Activated T-helper 17 cell treated with anti-CD3 and anti-CD28 coated beads, Interleukin-2, amount 50 U/mL, for 72 hours (primary cell): ENCODE measurements at regions not wholly inside any gene's neighbourhood (a gene's known extent, or its start where the extent isn't known, plus 50 kb on each side); places are given as distances from the start of the nearest gene placed in this dataset.

Source experiments
- ATAC-seq: fragments of 150-1000 bp; cut with Tn5 transposase; replicated peaks from 2 replicates; pipeline ENCODE4 v1.10.0; 2021; ENCODE audit warnings: mild to moderate bottlenecking, moderate library complexity
- H3K27ac Mint-ChIP-seq: one replicate; pipeline ENCODE4 v1.8.0; 2022; ENCODE audit warnings: mixed read lengths
- H3K27me3 Mint-ChIP-seq: one replicate; pipeline ENCODE4 v1.8.0; 2022; ENCODE audit warnings: mixed read lengths
- H3K36me3 Mint-ChIP-seq: one replicate; pipeline ENCODE4 v1.8.0; 2022; ENCODE audit warnings: low read depth, mild to moderate bottlenecking, mixed read lengths
- H3K4me1 Mint-ChIP-seq: one replicate; pipeline ENCODE4 v1.8.0; 2022; ENCODE audit warnings: mixed read lengths
- H3K4me3 Mint-ChIP-seq: one replicate; pipeline ENCODE4 v1.8.0; 2022; ENCODE audit warnings: mild to moderate bottlenecking, mixed read lengths
- H3K9me3 Mint-ChIP-seq: one replicate; pipeline ENCODE4 v1.8.0; 2022; ENCODE audit warnings: mixed read lengths

DNA sequence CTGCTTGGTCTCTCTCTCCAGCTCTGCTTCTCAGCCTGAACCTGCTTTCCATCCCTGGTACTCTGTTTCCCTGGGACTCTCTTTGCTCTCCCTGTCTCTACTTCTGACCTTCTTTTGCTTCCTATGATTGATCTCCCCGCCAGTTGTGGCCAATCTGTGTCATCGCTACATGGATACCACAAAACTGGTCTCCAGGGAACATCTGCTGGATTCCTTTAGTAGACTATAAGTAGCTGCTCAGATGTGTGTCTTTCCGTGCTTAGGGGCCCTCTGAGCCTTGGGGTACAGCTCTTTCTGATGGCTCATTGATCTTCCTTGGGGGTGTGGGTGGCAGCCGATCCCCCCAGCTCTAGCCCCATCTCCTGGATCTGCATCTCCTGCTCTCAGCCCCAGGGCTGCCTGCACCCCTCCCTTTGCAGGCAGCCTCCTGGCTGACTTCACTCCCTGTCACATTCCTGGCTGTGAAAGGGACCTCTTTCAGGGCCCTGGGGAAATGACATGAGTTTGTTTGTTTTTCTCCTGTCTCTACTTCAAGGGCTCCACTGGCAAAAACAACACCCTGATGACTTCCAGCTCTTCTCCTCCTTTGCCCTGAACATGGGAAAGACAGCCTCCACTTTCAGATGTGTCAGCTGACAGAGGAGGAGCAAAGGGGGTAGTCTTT lies 333.7 kb downstream of the CYP26B1 start:
- Mint-ChIP-seq H3K4me3 (no peak overlapping the region), H3K36me3 (no peaks in the 10 kb centered on the region), H3K9me3 (no peaks in the 10 kb centered on the region), H3K27ac (no peak overlapping the region), H3K27me3 (peaks cover 7% of the 10 kb centered on the region), H3K4me1 (no peaks in the 10 kb centered on the region)
- no peak for ATAC-seq

DNA sequence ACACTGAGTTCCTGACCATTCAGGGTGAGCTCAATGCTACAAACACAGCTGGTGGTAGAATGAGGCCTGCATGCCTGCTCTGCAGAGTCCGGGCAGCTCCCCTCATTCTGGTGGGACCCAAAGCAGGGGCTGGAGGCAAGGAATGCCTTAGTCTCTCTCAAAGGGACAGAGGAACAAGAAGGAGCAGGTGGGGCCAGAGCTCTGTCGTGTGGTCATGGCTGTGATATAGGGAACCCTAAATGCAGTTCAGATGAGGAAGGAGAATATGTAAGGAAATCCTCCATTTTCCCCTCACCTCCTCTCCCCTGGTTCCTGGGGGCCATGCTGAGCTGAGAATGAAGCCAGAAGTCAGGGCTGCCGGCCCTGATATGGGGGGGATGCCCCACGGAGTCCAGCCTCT lies 334.3 kb downstream of the CYP26B1 start:
- no peak for ATAC-seq
- H3K36me3 Mint-ChIP-seq, result no peaks in the 10 kb centered on the region
- H3K4me1 Mint-ChIP-seq, result no peaks in the 10 kb centered on the region
- H3K27ac Mint-ChIP-seq, result no peak overlapping the region
- H3K9me3 Mint-ChIP-seq, result no peaks in the 10 kb centered on the region
- no peak overlapping the region for H3K4me3 Mint-ChIP-seq
- H3K27me3 Mint-ChIP-seq, result peaks cover 7% of the 10 kb centered on the region

DNA sequence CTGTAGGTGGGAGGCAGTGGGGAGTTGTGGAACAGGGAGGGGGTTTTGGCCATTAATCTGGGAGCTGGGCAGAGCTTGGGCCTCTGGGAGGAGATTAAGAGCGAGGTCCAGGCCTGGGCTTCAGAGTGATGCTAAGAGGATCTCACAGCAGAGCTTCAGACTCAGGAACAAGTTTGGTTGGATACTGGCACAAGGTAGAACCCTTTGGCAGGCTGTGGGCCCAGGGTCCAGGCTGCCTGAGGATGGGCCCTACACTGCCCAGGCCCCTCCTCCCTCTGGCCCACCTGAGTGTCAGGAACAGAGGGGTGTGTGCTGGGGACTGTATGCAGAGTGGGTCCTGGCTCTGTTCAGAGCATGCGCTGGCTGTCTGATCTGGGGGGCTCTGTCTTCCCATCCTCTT lies 334.9 kb downstream of the CYP26B1 start:
- Mint-ChIP-seq H3K27ac (no peak overlapping the region), H3K9me3 (no peaks in the 10 kb centered on the region), H3K4me3 (no peak overlapping the region), H3K4me1 (no peaks in the 10 kb centered on the region), H3K36me3 (no peaks in the 10 kb centered on the region), H3K27me3 (peaks cover 3% of the 10 kb centered on the region)
- no peak for ATAC-seq

DNA sequence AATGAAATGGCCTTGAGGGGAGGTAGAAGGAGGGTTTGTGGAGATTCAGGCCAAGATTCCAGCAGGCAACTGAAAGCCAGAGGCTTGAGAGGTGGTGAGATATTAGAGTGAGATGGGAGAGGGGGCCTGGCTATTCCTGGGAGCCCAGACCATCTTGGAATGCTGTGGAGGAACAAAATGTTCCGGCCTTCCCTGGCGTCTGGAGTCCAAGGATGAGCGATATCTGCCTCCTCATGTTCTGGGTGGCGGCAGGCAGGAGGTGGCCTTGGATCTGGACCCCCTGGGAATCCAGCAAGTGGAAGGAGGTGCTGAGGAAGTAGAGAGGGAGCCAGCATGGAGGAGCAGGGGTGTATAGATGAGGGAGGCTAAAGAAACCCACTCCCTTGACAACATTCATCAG lies 335.9 kb downstream of the CYP26B1 start:
- no peak for ATAC-seq
- no peaks in the 10 kb centered on the region for H3K36me3 Mint-ChIP-seq
- no peak overlapping the region for H3K4me3 Mint-ChIP-seq
- H3K9me3 Mint-ChIP-seq, result no peaks in the 10 kb centered on the region
- H3K27ac Mint-ChIP-seq, result no peak overlapping the region
- no peaks in the 10 kb centered on the region for H3K4me1 Mint-ChIP-seq
- peaks cover 3% of the 10 kb centered on the region for H3K27me3 Mint-ChIP-seq

DNA sequence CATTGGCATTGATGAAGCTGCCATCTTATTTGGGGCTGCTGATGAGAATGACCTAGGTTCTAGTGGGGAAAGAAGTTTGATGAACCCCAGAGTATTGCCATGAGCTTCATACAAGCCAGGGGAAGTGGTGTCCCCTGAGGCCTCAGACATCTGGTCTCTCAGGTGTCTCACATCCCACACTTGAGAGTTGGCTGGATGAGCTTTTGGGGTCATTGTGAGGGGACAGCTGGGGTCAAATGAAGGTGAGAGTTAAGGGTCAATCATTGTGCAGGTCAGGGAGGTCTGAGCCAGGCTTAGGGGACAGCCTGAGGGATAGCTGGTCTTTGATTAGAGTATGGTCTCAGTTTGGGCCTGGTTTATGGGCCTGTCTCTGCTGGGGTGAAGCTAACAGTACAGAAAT lies 336.5 kb downstream of the CYP26B1 start:
- no peak overlapping the region for H3K27ac Mint-ChIP-seq
- H3K27me3 Mint-ChIP-seq, result no peaks in the 10 kb centered on the region
- ATAC-seq, result no peak
- H3K4me3 Mint-ChIP-seq, result no peak overlapping the region
- no peaks in the 10 kb centered on the region for H3K4me1 Mint-ChIP-seq
- no peaks in the 10 kb centered on the region for H3K36me3 Mint-ChIP-seq
- H3K9me3 Mint-ChIP-seq, result no peaks in the 10 kb centered on the region

DNA sequence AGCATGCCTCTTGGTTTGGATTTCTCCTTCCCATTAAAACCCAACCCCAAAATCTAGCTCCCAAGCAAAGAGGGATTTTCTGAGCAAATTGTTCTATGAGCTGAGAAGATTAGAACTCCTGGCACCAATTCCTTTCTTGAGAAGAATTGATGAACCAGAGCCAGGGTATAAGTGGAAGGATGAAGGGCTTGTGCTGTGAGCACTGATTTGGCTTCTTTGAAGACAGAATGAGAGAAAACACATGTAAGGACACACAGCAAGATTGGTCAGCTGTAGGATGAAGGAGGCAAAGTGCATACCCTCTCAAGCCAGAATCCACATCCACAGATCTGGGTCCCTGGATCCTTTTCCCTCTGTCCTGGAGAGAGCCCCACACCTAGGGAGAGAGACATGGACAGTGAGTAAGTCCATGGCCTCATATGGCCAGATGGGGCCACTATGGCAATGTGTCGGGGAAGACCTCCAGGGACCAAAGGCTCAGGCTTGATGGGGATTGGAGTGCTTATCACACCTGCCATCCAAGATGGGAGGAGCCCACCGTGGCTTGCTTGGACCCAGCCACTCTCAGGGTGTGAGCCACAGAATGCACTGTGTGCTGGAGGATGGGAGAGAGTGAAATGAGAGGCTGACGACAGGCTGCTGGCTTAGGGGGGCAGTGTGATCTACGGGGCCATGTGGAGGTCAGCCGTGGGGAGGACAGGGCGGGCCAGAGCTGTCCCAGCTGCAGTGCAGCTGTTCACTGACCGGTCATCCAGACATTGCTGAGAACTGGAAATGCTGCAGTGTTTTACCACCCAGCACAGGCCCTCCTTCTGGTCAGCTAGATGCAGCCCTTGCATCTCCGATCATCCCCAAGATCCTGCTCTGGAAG lies 339.8 kb downstream of the CYP26B1 start:
- no peak for ATAC-seq
- Mint-ChIP-seq H3K27me3 (no peaks in the 10 kb centered on the region), H3K27ac (no peak overlapping the region), H3K4me1 (no peaks in the 10 kb centered on the region), H3K4me3 (no peak overlapping the region), H3K36me3 (no peaks in the 10 kb centered on the region), H3K9me3 (no peaks in the 10 kb centered on the region)

DNA sequence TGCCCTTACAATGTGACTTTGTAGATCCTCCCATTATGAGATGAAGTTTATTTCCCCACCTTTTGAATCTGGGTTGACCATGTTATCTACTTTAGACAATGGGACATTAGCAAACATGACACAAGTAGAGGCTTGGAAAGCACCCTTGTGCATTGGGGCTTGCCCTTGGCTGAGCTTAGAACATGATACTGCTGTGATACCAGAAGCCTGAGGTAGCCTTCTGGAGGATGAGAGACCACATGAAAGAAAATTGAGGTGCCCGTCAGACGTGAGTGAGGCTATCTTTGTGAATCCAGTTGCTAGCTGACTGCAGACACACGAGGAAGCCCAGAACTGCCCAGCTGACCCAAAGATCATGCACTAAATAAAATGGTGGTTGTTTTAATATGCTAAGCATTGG lies 341.2 kb downstream of the CYP26B1 start:
- no peak for ATAC-seq
- H3K4me3 Mint-ChIP-seq, result no peak overlapping the region
- no peaks in the 10 kb centered on the region for H3K27me3 Mint-ChIP-seq
- no peaks in the 10 kb centered on the region for H3K9me3 Mint-ChIP-seq
- no peaks in the 10 kb centered on the region for H3K4me1 Mint-ChIP-seq
- no peaks in the 10 kb centered on the region for H3K36me3 Mint-ChIP-seq
- no peak overlapping the region for H3K27ac Mint-ChIP-seq

DNA sequence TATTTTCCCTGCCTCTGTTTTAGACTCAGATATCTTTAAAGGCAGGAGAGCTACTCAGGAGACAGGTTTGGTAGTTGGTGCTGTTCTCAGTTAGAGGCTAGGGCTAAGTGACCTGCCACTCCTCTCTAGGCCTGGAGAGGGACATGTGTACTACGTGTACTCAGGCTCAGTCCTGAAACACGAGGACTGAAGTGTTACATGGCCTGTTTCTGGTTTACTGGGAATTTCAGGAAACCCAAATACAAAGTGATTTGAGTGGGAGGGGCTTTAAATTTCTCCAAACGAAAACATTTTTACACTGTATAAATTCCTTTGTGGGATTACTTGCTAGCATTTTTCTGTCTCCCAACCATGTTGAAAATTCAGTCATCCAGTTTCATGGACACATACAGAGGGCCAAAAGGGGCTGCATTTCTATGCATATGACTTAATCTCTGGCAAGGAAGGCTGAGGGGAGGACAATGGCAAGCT lies 343.3 kb downstream of the CYP26B1 start:
- no peak for ATAC-seq
- no peak overlapping the region for H3K27ac Mint-ChIP-seq
- no peaks in the 10 kb centered on the region for H3K4me1 Mint-ChIP-seq
- no peak overlapping the region for H3K4me3 Mint-ChIP-seq
- H3K9me3 Mint-ChIP-seq, result no peaks in the 10 kb centered on the region
- no peaks in the 10 kb centered on the region for H3K36me3 Mint-ChIP-seq
- no peaks in the 10 kb centered on the region for H3K27me3 Mint-ChIP-seq

DNA sequence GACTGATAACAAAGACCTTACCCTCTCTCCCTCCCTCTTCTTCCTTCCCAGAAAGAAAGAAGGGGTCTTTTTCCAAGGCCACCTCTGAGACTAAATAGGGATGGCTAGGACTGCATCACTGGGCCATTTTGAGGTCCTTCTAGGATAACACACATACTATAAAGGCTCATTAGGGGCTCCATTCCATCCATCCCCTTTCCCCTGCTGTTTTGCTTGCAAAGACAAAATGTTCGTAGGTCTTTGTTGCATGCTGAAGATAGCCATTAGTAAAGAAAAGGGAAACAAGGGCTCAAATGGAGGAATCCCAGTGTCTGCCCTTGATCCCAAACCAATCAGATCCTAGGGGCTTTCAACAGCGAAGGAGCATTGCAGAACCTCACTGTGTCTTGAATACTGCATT lies 344.3 kb downstream of the CYP26B1 start:
- no peaks in the 10 kb centered on the region for H3K36me3 Mint-ChIP-seq
- H3K4me1 Mint-ChIP-seq, result no peaks in the 10 kb centered on the region
- no peaks in the 10 kb centered on the region for H3K9me3 Mint-ChIP-seq
- no peak overlapping the region for H3K27ac Mint-ChIP-seq
- H3K4me3 Mint-ChIP-seq, result no peak overlapping the region
- ATAC-seq, result no peak
- H3K27me3 Mint-ChIP-seq, result no peaks in the 10 kb centered on the region

DNA sequence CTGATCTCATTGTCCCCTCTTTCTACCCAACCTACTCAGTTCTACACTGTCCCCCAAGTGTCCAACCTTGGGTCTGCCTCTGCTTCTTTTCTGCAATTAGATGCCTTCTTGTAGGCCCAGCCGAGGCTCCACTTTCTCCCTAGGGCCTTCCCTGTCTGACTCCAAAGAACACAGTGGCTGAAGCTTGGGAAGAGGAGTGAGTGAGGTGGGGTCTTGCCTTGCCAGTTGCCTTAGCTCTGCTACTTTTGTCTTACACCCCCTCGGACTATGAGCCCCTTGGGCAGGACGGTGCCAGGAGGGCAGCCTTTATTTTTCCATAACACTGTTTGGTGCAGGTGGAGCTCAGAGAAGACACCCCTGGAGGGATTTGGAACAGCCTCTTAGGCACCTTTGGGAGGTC lies 345.1 kb downstream of the CYP26B1 start:
- H3K27me3 Mint-ChIP-seq, result no peaks in the 10 kb centered on the region

DNA sequence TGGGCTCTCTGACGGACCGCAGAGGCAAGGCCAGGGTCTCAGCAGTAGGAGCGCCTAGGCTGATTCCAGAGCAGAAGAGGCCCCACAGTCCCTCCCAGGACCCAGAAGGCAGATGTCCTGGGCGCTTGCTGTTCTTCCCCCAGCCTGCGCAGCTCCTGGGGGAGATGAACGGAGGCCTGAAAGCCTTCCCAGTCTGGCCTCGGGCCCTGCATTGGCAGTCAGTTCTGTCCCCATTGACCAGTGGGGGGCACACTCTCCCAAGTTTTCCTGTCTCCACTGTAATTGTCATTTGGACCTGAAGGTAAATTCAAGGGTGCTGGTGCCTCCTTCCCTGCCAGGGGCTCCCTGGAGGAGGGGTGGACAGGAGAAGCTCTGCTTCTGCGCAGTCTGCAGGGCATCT lies 345.7 kb downstream of the CYP26B1 start:
- no peak overlapping the region for H3K27ac Mint-ChIP-seq
- ATAC-seq, result no peak
- no peaks in the 10 kb centered on the region for H3K27me3 Mint-ChIP-seq
- H3K4me1 Mint-ChIP-seq, result no peaks in the 10 kb centered on the region
- H3K9me3 Mint-ChIP-seq, result no peaks in the 10 kb centered on the region
- H3K36me3 Mint-ChIP-seq, result no peaks in the 10 kb centered on the region
- no peak overlapping the region for H3K4me3 Mint-ChIP-seq

More for the DNA sequence above, 345.1 kb downstream of the CYP26B1 start:
- Mint-ChIP-seq H3K9me3 (no peaks in the 10 kb centered on the region), H3K27ac (no peak overlapping the region), H3K36me3 (no peaks in the 10 kb centered on the region), H3K4me3 (no peak overlapping the region), H3K4me1 (no peaks in the 10 kb centered on the region)
- ATAC-seq, result no peak

DNA sequence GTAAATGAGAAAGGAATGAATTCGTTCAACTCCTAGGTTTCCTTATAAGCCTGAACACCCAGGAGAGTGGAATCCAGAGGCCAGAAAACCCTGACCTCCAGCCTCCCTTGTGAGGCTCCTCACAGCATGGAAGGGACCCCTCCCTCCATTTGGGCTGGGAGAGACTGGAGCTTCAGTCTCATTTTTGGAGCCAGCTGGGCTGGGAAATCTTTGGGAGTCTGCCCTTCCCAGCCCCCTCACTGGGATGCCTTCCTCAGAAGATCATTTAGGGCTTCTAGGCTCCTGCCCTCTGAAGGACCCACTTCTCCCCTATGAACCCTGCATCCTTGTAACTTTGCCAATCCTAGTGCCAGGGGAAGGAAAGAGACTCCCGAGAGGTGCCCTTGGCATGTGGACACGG lies 346.1 kb downstream of the CYP26B1 start:
- no peaks in the 10 kb centered on the region for H3K4me1 Mint-ChIP-seq
- no peak for ATAC-seq
- H3K36me3 Mint-ChIP-seq, result no peaks in the 10 kb centered on the region
- H3K9me3 Mint-ChIP-seq, result no peaks in the 10 kb centered on the region
- no peak overlapping the region for H3K27ac Mint-ChIP-seq
- H3K4me3 Mint-ChIP-seq, result no peak overlapping the region
- no peaks in the 10 kb centered on the region for H3K27me3 Mint-ChIP-seq

DNA sequence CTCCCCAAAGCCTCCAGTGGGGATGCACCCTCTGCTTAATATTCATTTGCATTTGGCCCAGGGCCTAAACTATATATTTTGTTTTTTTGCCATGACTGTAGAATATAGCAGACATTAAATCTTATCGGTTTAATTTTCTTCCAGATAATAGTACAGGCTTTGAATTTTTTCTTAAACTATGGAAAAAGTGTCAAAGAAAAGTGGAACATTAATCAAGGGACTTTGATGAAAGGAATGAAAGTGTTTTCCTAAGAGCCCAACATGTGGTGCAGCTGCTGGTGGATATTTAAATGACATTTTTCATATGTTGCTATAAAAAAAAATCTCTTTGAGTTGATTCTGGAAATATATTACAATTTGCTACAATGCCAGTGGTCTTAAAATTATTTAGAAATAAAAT lies 346.8 kb downstream of the CYP26B1 start:
- Mint-ChIP-seq H3K27ac (no peak overlapping the region), H3K9me3 (no peaks in the 10 kb centered on the region), H3K27me3 (no peaks in the 10 kb centered on the region), H3K4me3 (no peak overlapping the region), H3K4me1 (no peaks in the 10 kb centered on the region), H3K36me3 (no peaks in the 10 kb centered on the region)
- no peak for ATAC-seq

DNA sequence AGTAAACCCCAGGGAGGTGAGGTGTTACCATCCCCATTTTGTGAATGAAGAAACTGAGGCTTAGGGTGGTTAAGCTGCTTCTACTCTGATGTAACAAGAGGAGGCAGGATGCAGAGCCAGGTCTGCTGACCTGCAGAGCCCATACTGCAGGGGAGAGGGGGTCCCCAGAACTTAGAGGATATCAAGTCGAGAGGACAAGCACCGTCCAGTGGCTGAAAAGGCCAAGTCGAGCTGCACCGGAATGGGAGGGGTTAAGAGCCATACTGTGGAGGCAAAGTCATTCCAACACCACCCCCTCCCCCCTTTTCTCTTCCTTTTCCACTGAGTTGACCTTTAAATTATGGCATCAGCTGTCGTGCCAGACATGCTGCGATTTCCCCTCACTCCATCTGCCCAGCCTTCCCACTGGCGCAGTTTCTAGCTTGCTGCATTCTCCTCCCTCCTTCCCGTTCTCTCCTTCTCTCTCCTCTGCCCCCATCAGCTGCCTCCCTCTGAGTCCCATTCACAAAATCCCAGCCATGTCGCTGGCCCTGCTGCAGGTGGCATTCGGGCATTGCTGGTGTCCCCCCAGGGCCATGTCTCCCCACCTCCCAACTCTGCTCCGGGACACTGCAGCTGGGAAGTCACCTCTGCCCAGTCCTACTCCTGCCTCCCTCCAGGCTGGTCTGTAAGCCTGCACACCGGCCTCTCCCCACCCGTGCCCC lies 346.9 kb downstream of the DYSF start:
- H3K27me3 Mint-ChIP-seq, result no peaks in the 10 kb centered on the region
- no peaks in the 10 kb centered on the region for H3K4me1 Mint-ChIP-seq
- H3K27ac Mint-ChIP-seq, result no peak overlapping the region
- no peak overlapping the region for H3K4me3 Mint-ChIP-seq
- H3K9me3 Mint-ChIP-seq, result no peaks in the 10 kb centered on the region
- no peak for ATAC-seq
- no peaks in the 10 kb centered on the region for H3K36me3 Mint-ChIP-seq
